Aorta (tissue), 5 donors: ENCODE measurements at regions not wholly inside any gene's neighbourhood (a gene's known extent, or its start where the extent isn't known, plus 50 kb on each side); places are given as distances from the start of the nearest gene placed in this dataset.

Experiments used
- ATAC-seq: fragments of 200-7000 bp; cut with Tn5 transposase; one replicate; pipeline ENCODE4 v1.9.1; 2022; ENCODE audit warnings: moderate library complexity; ENCODE audit not compliant: low FRiP score
- DNase-seq, 2 donors: peaks; one replicate each; pipeline ENCODE4 v3.0.0-alpha.2; 2020
- H3K27ac ChIP-seq, 2 donors: one replicate each; pipeline ENCODE4 v1.5.1; 2013; ENCODE audit warnings: low read length in 2 of 2, mild to moderate bottlenecking in 2 of 2, moderate library complexity in 2 of 2, control low read depth in 1 of 2, inconsistent platforms in 1 of 2, low read depth in 1 of 2
- H3K27me3 ChIP-seq, 2 donors: one replicate each; pipeline ENCODE4 v1.6.1; 2013; ENCODE audit warnings: control low read depth in 1 of 2, low read length in 1 of 2, mild to moderate bottlenecking in 1 of 2, moderate library complexity in 1 of 2; ENCODE audit not compliant: insufficient read depth in 2 of 2, control insufficient read depth in 1 of 2
- H3K36me3 ChIP-seq, 2 donors: one replicate each; pipeline ENCODE4 v1.6.1; 2013; ENCODE audit warnings: control low read depth in 1 of 2, low read length in 1 of 2, mild to moderate bottlenecking in 1 of 2; ENCODE audit not compliant: insufficient read depth in 2 of 2, control insufficient read depth in 1 of 2
- H3K4me1 ChIP-seq, 2 donors: one replicate each; pipeline ENCODE4 v1.6.1; 2013; ENCODE audit warnings: low read length in 2 of 2, control low read depth in 1 of 2, mild to moderate bottlenecking in 1 of 2, moderate library complexity in 1 of 2; ENCODE audit not compliant: insufficient read depth in 2 of 2, control insufficient read depth in 1 of 2
- H3K4me3 ChIP-seq, 2 donors: one replicate each; pipeline ENCODE4 v1.5.1; 2013; ENCODE audit warnings: low read length in 2 of 2, control low read depth in 1 of 2, mild to moderate bottlenecking in 1 of 2
- H3K9me3 ChIP-seq: one replicate; pipeline ENCODE4 v1.6.1; 2013; ENCODE audit warnings: mild to moderate bottlenecking, low read length; ENCODE audit not compliant: control insufficient read depth
- WGBS, 2 donors: extraction: QIAGEN DNeasy Blood & Tissue Kit; methylation state at CpG; one replicate each; pipeline ENCODE4 v1.1.7; 2013; 5-methylcytosine and 5-hydroxymethylcytosine counted together
- intact Hi-C, 2 donors: fragments of 100-400 bp; cut with DNase I; formaldehyde crosslinking; loops; one replicate each; pipeline versions ENCODE4 v1.14.2 to v1.15.0; 2022
- donor health status: healthy with polysubstance abuse.
- donor health status: Bipolar disorder and iron deficiency.
- donor health status: DM: no; HTN: no; CAD: no.
- donor health status: DM: no; HTN: no; CAD: no.
- donor health status: DM: yes; HTN: yes; CAD: no.

DNA sequence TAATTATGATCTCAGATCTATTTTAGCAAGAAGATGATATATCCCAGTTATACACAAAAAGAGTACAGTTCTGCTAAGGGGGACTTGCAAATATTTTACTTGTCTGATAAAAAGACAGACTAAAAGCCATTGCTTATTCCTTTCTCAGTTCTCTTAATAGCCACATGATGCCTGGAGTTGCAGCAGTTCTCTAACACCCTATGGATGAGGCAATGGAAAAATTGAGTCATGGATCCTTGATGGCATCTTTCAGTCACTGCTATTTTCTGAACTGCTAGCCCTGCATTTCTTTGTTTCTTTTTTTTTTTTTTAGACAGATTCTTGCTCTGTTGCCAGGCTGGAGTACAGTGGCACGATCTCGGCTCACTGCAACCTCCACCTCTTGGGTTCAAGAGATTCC lies 1956.7 kb downstream of the C4orf33 start:
- Histone ChIP-seq H3K4me3 (no peak overlapping the region), H3K27me3 (no peaks in the 10 kb centered on the region), H3K4me1 (no peaks in the 10 kb centered on the region), H3K27ac (no peak overlapping the region), H3K9me3 (peaks cover 3% of the 10 kb centered on the region), H3K36me3 (no peaks in the 10 kb centered on the region)
- DNase-seq (no peak), ATAC-seq (no peak)
- WGBS, 2 donors, result 10 to 11% methylated on average over 2 of the region's 2 CpGs
- intact Hi-C loops, result no loop called here

DNA sequence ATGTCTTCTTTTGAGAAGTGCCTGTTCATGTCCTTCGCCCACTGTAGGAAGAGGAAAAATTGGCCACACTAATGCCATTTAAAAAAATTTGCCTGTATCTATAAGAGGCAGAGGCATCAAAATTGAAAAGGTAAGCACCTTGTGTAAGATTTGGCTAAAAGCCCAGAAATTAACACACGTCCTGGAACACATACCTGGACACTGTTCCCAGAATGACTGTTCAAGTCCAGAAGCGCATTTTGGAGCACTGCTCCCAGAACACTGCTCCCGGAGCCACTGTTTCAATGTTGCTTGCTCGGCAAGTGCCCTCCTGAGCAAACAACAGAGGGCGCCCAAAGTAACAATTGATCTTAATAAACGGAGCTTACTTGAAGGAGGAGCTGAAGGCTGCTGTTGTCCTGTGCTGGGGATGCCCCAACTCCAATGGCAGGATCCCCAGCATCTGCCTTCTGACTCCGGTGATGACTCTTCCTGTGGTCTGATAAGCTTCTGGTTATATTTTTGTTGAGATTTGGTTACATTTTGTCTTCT lies 1958.6 kb downstream of the C4orf33 start:
- no peak overlapping the region for H3K4me3 ChIP-seq
- H3K27me3 ChIP-seq, result no peaks in the 10 kb centered on the region
- H3K4me1 ChIP-seq, result no peaks in the 10 kb centered on the region
- ATAC-seq (no peak), DNase-seq (no peak)
- WGBS, 2 donors, result 83 to 89% methylated on average over 8 of the region's 8 CpGs
- no peak overlapping the region for H3K27ac ChIP-seq
- intact Hi-C loops, result no loop called here
- no peaks in the 10 kb centered on the region for H3K36me3 ChIP-seq
- peaks cover 3% of the 10 kb centered on the region for H3K9me3 ChIP-seq

DNA sequence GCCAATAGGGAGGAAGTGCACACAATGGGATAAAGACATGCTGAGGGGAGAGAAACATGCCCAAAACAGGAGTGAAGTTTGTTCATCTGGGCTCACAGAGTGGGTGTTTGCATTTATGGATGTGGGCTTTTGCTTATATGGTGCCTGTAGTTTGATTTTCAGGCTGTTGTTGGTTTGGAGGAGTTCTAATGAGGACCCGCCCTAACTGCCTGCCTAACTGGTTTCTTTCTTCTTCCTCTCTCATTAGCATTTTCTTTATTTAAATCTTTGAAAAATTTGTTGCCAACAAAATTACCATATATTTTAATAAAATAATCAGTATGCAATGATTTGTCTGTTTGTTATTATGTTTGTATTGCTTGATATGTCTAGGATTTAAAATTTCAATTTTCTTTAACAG lies 1965.8 kb downstream of the C4orf33 start:
- no peak overlapping the region for H3K27ac ChIP-seq
- H3K4me1 ChIP-seq, result no peaks in the 10 kb centered on the region
- peaks cover 7% of the 10 kb centered on the region for H3K9me3 ChIP-seq
- no peak overlapping the region for H3K4me3 ChIP-seq
- 79 to 80% methylated on average over 1 of the region's 1 CpG for WGBS, 2 donors
- no peaks in the 10 kb centered on the region for H3K36me3 ChIP-seq
- DNase-seq (no peak), ATAC-seq (no peak)
- intact Hi-C loops, result no loop called here
- no peaks in the 10 kb centered on the region for H3K27me3 ChIP-seq

DNA sequence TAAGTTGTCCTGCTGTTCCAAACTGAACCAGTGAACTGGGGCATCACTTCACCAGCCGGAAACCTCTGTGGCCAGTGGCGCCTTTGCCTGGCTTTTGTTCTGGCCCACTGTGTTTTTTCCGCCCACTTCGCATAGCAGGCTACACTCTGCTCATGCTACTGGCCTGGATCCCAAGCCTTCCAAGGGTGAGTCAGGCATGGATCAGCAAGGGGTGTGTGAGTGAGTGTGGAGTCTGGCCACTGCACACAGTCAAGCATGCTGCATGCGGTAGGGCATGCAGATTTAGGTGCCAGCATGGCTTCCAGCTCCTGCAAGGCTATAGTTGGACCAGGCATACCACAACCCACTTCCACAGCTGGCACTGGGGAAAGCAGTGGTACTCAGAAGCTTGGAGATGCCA lies 1967.9 kb downstream of the C4orf33 start:
- no peaks in the 10 kb centered on the region for H3K36me3 ChIP-seq
- no peaks in the 10 kb centered on the region for H3K4me1 ChIP-seq
- no peak for DNase-seq
- no peaks in the 10 kb centered on the region for H3K27me3 ChIP-seq
- intact Hi-C loops, result no loop called here
- H3K9me3 ChIP-seq, result peaks cover 7% of the 10 kb centered on the region
- 93 to 94% methylated on average over 5 of the region's 5 CpGs for WGBS, 2 donors
- H3K4me3 ChIP-seq, result no peak overlapping the region
- no peak overlapping the region for H3K27ac ChIP-seq
- no peak for ATAC-seq

DNA sequence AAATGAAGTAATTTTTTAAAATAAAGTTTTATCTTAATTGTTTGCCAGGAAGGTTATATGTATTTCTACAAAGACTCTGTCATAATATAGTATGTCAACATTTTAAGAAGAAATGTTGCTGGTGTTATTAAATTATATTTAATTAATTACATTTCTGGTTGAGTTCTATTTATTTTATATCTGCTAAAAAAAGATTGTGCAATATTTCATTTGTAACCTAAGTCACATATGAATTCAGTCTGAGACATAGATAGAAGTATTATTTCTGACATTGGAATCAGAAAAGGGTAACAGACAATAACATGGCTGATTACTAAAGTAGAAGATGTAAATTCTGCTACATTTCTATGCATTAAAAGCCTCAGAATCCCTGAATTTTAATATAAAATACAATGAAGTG lies 1985.1 kb downstream of the C4orf33 start:
- H3K4me1 ChIP-seq, result no peaks in the 10 kb centered on the region
- no peak overlapping the region for H3K27ac ChIP-seq
- intact Hi-C loops, result no loop called here
- H3K4me3 ChIP-seq, result no peak overlapping the region
- no peaks in the 10 kb centered on the region for H3K27me3 ChIP-seq
- no peak for DNase-seq
- no peak for ATAC-seq
- no peaks in the 10 kb centered on the region for H3K9me3 ChIP-seq
- no peaks in the 10 kb centered on the region for H3K36me3 ChIP-seq

DNA sequence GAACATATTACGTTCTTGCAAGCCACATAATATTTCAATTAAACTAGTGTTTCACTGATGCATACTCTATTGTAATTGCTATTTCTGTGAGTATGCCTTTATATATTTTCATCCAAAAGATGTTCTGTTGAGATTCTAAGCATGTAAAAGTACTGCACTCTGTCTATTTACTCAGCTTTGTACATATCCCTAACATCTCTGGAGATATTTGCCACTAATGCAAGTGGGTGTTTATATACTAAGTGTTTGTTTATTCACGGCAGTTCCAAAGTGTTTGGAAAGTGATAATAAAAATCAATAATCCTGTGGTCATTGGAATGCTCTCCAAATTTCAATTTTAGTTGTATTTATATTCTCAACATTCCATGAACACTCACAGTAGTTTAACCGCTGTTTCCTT lies 1989.0 kb downstream of the C4orf33 start:
- H3K4me3 ChIP-seq, result no peak overlapping the region
- no peaks in the 10 kb centered on the region for H3K27me3 ChIP-seq
- intact Hi-C loops, result no loop called here
- WGBS, 2 donors, result 50 to 65% methylated on average over 3 of the region's 3 CpGs
- H3K4me1 ChIP-seq, result no peaks in the 10 kb centered on the region
- no peaks in the 10 kb centered on the region for H3K9me3 ChIP-seq
- no peak for ATAC-seq
- no peak for DNase-seq
- H3K27ac ChIP-seq, result no peak overlapping the region
- H3K36me3 ChIP-seq, result no peaks in the 10 kb centered on the region

DNA sequence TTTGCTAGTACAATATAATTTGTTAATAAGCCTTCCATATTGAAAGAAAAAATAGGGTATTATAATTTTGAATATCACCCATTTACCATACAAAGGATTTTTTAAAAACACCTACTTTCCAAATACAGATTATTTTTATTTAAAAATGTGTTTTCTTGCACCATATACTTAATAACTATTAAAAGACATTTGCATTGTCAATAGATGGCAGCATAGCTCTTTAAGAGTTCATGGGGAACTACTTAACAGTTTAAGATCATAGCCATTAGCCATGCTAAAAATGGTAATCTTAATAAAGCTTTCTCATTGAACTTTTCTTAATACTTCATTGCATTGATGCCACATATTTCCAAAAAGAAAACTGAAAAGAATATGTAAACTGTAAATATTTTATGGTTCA lies 1995.9 kb downstream of the C4orf33 start:
- Histone ChIP-seq H3K36me3 (no peaks in the 10 kb centered on the region), H3K4me1 (no peaks in the 10 kb centered on the region), H3K4me3 (no peak overlapping the region), H3K9me3 (no peaks in the 10 kb centered on the region), H3K27me3 (no peaks in the 10 kb centered on the region), H3K27ac (no peak overlapping the region)
- DNase-seq (no peak), ATAC-seq (no peak)
- intact Hi-C loops, result no loop called here

DNA sequence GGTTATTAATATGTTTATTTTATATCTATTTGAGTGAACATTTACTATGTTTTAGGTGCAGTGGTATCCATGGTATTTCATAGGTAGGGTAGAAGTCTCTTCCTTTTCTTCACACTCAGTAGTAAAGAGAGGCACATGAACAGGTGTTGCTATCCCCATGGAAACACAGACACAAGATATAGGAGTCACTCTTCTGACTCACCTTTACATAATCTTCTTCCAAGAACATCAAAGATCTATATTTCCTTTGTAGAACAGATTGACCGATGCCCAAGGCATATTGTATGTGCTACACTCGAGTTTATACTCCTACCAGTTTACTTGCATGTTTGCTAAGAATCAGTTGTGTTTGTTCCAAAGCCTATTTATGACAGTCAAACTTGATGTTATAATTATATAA lies 1997.4 kb downstream of the C4orf33 start:
- ATAC-seq (no peak), DNase-seq (no peak)
- Histone ChIP-seq H3K27ac (no peak overlapping the region), H3K36me3 (no peaks in the 10 kb centered on the region), H3K9me3 (no peaks in the 10 kb centered on the region), H3K4me3 (no peak overlapping the region), H3K4me1 (no peaks in the 10 kb centered on the region), H3K27me3 (no peaks in the 10 kb centered on the region)
- WGBS, 2 donors, result 82 to 85% methylated on average over 2 of the region's 2 CpGs
- intact Hi-C loops, result no loop called here

DNA sequence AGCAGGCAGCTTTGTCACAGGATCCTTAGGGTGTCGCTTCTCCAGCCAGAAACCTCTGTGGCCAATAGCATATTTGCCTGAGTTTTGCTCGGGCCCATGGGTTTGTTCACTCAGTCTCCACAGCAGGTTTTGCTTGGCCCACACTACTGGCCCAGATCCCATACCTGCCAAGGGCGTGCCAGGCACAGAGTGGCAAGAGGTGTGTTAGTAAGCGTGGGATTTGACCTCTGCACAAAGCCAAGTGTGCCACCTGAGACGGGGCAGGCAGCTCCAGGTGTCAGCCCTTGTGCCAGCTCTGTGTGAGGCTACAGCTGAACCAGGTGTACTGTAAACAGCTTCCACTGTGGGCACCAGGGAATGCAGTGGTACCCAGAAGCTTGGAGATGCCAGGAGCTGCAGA lies 2003.0 kb downstream of the C4orf33 start:
- WGBS, 2 donors, result 54 to 62% methylated on average over 5 of the region's 5 CpGs
- Histone ChIP-seq H3K27ac (no peak overlapping the region), H3K4me3 (no peak overlapping the region), H3K9me3 (peaks cover 2% of the 10 kb centered on the region), H3K27me3 (no peaks in the 10 kb centered on the region), H3K36me3 (no peaks in the 10 kb centered on the region), H3K4me1 (no peaks in the 10 kb centered on the region)
- DNase-seq (no peak), ATAC-seq (peak; percentile 46)
- intact Hi-C loops, result no loop called here
